Astrocyte of the spinal cord (primary cell): ENCODE measurements at regions not wholly inside any gene's neighbourhood (a gene's known extent, or its start where the extent isn't known, plus 50 kb on each side); places are given as distances from the start of the nearest gene placed in this dataset.

ENCODE experiments used
- DNase-seq: peaks from one replicate; pipeline ENCODE4 v3.0.0; 2011; ENCODE audit warnings: low read depth, low spot score
- H3K4me3 ChIP-seq: 2 replicates; pipeline ENCODE4 v1.5.1; 2011; ENCODE audit warnings: low read depth, mild to moderate bottlenecking, low read length, moderate library complexity
- in situ Hi-C: cut with HindIII; loops from 2 replicates; pipeline ENCODE4 v1.10.0; 2017; ENCODE audit warnings: low sequenced_read_pairs
- TF ChIP-seq, protein P1 (sequence below): IDR thresholded peaks from 2 replicates; pipeline ENCODE4 v1.5.1; 2012; ENCODE audit warnings: low read depth, mild to moderate bottlenecking, low read length, inconsistent platforms

DNA sequence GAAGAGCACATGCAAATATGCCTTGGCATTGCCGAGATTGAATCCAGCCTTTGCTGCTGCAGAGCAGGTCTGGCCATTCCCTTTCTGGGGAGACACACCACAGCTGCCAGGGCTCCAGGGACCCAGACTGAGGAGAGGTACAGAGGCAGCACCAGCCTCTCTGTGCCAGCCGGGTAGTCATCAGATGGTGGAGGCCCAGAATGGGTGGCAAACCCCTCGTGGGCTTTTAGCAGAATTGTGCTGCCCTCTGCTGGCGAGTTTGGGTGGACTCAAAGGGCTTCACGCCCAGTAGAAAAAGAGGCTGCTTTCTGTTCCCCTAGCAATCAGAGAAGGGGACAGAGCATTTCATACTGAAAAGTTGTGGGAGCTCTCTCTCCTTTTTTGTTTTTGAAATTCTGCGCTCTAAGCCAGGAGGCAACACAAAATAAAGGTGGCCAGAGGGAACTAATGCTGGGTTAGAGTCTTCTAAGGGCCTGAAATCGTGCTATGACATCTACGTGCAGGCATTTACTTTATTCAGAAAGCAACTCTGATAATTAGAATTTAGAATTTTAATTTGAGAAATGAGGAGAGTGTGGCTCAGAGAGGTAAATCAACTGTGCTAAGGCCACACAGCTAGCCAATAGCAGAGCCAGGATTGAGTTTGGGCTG is 158.8 kb upstream of the NAV2 start:
- peak; percentile 61 for DNase-seq
- in situ Hi-C loops, result no loop called here
- no peak overlapping the region for H3K4me3 ChIP-seq
- TF ChIP-seq, protein P1, sequence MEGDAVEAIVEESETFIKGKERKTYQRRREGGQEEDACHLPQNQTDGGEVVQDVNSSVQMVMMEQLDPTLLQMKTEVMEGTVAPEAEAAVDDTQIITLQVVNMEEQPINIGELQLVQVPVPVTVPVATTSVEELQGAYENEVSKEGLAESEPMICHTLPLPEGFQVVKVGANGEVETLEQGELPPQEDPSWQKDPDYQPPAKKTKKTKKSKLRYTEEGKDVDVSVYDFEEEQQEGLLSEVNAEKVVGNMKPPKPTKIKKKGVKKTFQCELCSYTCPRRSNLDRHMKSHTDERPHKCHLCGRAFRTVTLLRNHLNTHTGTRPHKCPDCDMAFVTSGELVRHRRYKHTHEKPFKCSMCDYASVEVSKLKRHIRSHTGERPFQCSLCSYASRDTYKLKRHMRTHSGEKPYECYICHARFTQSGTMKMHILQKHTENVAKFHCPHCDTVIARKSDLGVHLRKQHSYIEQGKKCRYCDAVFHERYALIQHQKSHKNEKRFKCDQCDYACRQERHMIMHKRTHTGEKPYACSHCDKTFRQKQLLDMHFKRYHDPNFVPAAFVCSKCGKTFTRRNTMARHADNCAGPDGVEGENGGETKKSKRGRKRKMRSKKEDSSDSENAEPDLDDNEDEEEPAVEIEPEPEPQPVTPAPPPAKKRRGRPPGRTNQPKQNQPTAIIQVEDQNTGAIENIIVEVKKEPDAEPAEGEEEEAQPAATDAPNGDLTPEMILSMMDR, result peak; percentile 84

DNA sequence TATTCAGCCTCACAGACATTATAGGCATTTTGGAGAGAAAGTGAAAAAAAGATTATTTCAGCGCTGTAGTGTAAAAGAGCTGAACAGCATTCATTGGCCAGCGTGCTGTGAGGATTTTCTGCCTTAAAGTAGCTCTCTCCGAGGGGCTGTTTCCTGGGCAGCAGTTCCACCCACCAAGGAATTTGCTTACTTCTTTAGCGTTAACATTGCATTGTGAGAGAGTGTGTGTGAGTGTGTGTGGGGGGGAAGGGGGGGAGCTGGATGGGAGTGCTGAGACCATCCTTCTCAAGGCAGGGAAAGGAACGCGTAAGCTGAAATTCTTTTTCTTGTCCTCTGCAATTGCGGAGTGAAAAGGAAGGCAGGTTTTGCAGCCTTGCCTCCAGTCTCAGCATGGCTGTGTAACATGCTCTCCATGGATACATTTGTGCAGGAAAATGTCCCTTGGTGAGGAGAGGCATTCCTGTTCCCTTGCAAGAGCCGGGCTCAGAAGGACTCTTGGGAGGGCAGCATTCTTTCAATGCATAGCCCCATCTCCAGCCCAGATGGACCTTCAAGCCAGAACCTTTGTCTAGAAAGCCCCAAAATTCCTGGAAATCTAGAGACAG is 159.9 kb upstream of the NAV2 start:
- TF ChIP-seq, protein P1, result no peak
- in situ Hi-C loops, result no loop called here
- no peak overlapping the region for H3K4me3 ChIP-seq
- DNase-seq, result no peak

DNA sequence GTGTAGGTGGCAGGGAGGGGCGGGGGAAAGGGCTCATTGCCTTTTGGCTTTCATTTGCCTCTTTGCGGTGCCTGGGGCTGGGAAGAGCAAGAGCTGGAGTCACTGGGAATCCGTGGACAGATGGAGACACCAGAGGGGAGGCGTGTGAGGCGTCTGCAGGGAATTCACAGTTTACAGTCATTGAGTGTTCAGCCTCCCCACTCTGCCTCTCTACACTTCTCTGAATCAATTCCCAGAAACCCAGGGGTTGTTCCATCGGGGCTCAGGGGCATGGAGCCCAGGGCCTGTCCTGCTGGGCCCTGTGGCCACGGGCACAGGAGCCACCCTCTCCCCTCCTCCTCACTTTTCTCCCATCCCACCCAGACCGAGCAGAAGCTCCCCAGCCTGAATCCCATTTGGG is 160.5 kb upstream of the NAV2 start:
- TF ChIP-seq, protein P1, result no peak
- H3K4me3 ChIP-seq, result no peak overlapping the region
- DNase-seq, result no peak
- in situ Hi-C loops, result no loop called here

DNA sequence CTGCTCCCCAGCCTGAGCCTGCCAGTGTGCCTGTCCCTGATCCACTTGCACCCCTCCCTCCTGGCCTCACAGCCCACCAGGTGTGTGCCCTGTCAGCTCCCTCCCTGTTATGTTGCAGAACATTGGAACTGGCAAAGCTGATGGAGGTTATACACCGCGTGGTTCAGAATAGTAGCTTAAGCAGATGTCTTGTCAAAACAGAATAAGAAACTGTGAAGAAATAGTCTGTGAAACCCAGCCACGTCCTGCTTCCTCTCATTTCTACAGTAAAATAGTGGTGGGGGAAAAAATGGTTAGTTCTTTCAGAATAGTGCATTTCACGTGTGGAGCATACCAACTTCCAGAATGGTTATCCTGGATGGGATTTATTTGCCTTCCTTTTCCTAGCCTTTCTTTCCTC is 161.2 kb upstream of the NAV2 start:
- H3K4me3 ChIP-seq, result no peak overlapping the region
- DNase-seq, result no peak
- TF ChIP-seq, protein P1, result no peak
- in situ Hi-C loops, result no loop called here

DNA sequence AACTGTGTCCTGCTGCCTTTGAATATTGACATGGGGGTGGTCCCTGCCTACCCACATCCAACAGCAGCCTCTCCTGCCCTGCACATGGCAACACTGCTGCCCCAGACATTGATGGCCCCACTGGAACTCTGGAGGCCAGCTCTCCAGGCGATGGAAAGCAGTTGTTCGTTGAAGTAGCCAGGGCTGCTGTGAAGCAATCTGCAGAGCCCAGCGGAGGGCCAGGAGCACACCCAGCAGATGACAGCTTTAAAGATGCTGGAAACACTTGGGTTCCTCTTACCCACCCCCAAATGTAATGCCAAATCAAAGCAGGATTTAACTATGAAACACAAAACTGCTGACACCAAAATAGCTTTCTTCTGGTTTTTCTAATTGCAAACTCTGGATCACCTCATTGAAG is 165.6 kb upstream of the NAV2 start:
- H3K4me3 ChIP-seq, result no peak overlapping the region
- in situ Hi-C loops, result no loop called here
- TF ChIP-seq, protein P1, result no peak
- DNase-seq, result no peak

DNA sequence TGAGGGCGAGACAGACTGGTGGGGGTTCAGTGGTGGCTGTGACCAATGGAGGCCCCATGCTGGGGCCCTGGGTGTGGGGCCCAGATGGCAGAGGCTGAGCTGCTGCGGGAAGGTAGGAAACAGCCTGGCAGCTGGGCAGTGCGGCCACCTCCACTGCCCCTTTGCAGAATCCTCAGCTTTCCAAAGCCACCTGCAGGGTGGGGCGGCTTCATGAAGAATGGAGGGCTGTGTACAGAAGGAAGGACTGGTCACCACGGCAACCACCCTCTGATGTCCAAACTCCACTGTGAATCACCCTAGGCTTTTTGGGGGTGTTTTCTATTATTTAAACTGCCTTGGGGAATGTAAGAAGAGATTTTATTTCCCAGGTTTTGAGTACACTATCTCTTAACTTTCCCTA is 166.3 kb upstream of the NAV2 start:
- no peak overlapping the region for H3K4me3 ChIP-seq
- DNase-seq, result no peak
- in situ Hi-C loops, result no loop called here
- TF ChIP-seq, protein P1, result no peak
